Trophoblast cell (in vitro differentiated cells and primary cell): ENCODE measurements at regions not wholly inside any gene's neighbourhood (a gene's known extent, or its start where the extent isn't known, plus 50 kb on each side); places are given as distances from the start of the nearest gene placed in this dataset.
A peak's percentile ranks its signal among the peaks of the same experiment; 100 is the strongest.

Source experiments
- DNase-seq, 2 donors: peaks; one replicate each; pipeline ENCODE4 v3.0.0-alpha.2; 2016
- H2AFZ ChIP-seq: 2 replicates; pipeline ENCODE4 v1.6.1; 2013; ENCODE audit warnings: low read length, moderate library complexity, mild to moderate bottlenecking; ENCODE audit not compliant: insufficient read depth, poor library complexity
- H2AK5ac ChIP-seq: 2 replicates; pipeline ENCODE4 v1.6.1; 2013; ENCODE audit warnings: mild to moderate bottlenecking, low read length
- H2BK120ac ChIP-seq: 2 replicates; pipeline ENCODE4 v1.6.1; 2013; ENCODE audit warnings: low read length, mild to moderate bottlenecking, moderate library complexity; ENCODE audit not compliant: insufficient read depth, poor library complexity
- H2BK12ac ChIP-seq: 2 replicates; pipeline ENCODE4 v1.6.1; 2013; ENCODE audit warnings: mild to moderate bottlenecking, low read length, moderate library complexity
- H2BK5ac ChIP-seq: 2 replicates; pipeline ENCODE4 v1.6.1; 2013; ENCODE audit warnings: low read length, low read depth, moderate library complexity, mild to moderate bottlenecking; ENCODE audit not compliant: poor library complexity
- H3K14ac ChIP-seq: 2 replicates; pipeline ENCODE4 v1.6.1; 2013; ENCODE audit warnings: mild to moderate bottlenecking, low read length
- H3K18ac ChIP-seq: 2 replicates; pipeline ENCODE4 v1.6.1; 2013; ENCODE audit warnings: mild to moderate bottlenecking, low read length
- H3K23ac ChIP-seq: 2 replicates; pipeline ENCODE4 v1.6.1; 2013; ENCODE audit warnings: low read length
- H3K27ac ChIP-seq: 2 replicates; pipeline ENCODE4 v1.5.1; 2013; ENCODE audit warnings: low read depth, mild to moderate bottlenecking, inconsistent platforms, low read length, moderate library complexity
- H3K27me3 ChIP-seq: 2 replicates; pipeline ENCODE4 v1.6.1; 2013; ENCODE audit warnings: inconsistent platforms, mild to moderate bottlenecking, low read length, moderate library complexity; ENCODE audit not compliant: insufficient read depth
- H3K36me3 ChIP-seq, 2 experiments: 1 replicate in 1 of 2; 2 replicates in 1 of 2; pipeline ENCODE4 v1.6.1; 2013; ENCODE audit warnings: low read length in 2 of 2, mild to moderate bottlenecking in 2 of 2, moderate library complexity in 1 of 2; ENCODE audit not compliant: insufficient read depth in 2 of 2, control insufficient read depth in 1 of 2
- H3K4ac ChIP-seq: 2 replicates; pipeline ENCODE4 v1.6.1; 2013; ENCODE audit warnings: low read depth, mild to moderate bottlenecking, low read length, moderate library complexity
- H3K4me1 ChIP-seq, 2 experiments: 1 replicate in 1 of 2; 2 replicates in 1 of 2; pipeline ENCODE4 v1.6.1; 2013; ENCODE audit warnings: low read length in 2 of 2, mild to moderate bottlenecking in 2 of 2, moderate library complexity in 1 of 2; ENCODE audit not compliant: insufficient read depth in 2 of 2, control insufficient read depth in 1 of 2
- H3K4me2 ChIP-seq: 2 replicates; pipeline ENCODE4 v1.6.1; 2013; ENCODE audit warnings: inconsistent platforms, mild to moderate bottlenecking, low read length, moderate library complexity
- H3K4me3 ChIP-seq: 2 replicates; pipeline ENCODE4 v1.5.1; 2013; ENCODE audit warnings: mild to moderate bottlenecking, low read depth, low read length, inconsistent platforms
- H3K79me1 ChIP-seq: one replicate; pipeline ENCODE4 v1.6.1; 2013; ENCODE audit warnings: low read length
- H3K79me2 ChIP-seq: 2 replicates; pipeline ENCODE4 v1.6.1; 2013; ENCODE audit warnings: low read length, mild to moderate bottlenecking; ENCODE audit not compliant: control insufficient read depth, insufficient read depth, poor library complexity
- H3K9ac ChIP-seq: 2 replicates; pipeline ENCODE4 v1.6.1; 2013; ENCODE audit warnings: mild to moderate bottlenecking, low read length
- H3K9me3 ChIP-seq: 2 replicates; pipeline ENCODE4 v1.6.1; 2013; ENCODE audit warnings: low read depth, mild to moderate bottlenecking, control low read depth, inconsistent platforms, low read length; ENCODE audit not compliant: insufficient read depth
- H4K12ac ChIP-seq: 2 replicates; pipeline ENCODE4 v1.6.1; 2013; ENCODE audit warnings: low read depth, mild to moderate bottlenecking, low read length, moderate library complexity
- H4K8ac ChIP-seq: 2 replicates; pipeline ENCODE4 v1.6.1; 2013; ENCODE audit warnings: low read depth, mild to moderate bottlenecking, low read length, moderate library complexity
- H4K91ac ChIP-seq: one replicate; pipeline ENCODE4 v1.6.1; 2013; ENCODE audit warnings: low read depth, mild to moderate bottlenecking, low read length, moderate library complexity
- WGBS: extraction: QIAGEN DNeasy Blood & Tissue Kit; methylation state at CpG from one replicate; pipeline ENCODE4 v1.1.7; 2013; ENCODE audit warnings: missing lambda C conversion rate; ENCODE audit not compliant: insufficient read length, insufficient coverage; ENCODE audit errors: extremely low coverage; 5-methylcytosine and 5-hydroxymethylcytosine counted together

DNA sequence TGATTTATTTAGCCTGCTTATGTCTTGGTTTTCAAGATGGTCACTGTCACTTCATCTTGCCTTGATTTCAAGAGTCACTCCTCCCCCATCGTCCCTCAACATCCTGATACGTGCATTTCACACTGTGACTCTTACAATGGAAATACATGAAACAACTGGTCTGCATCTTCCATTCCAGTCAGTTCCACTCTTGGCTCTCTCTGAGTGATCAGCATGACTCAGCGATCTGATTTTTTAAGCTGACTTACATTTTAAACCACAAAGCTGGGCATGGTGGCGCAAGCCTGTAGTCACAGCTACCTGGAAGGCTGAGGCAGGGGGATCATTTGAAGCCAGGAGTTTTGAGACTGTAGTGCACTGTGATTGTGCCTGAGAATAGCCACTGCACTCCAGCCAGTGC is 271.2 kb upstream of the ROPN1 start:
- Histone ChIP-seq H3K79me1 (peaks cover 18% of the 10 kb centered on the region), H3K4me1 (peaks cover 18 to 19% of the 10 kb centered on the region in 2 experiments), H2AK5ac (no peak overlapping the region), H4K91ac (no peak overlapping the region), H3K14ac (no peak overlapping the region), H2BK120ac (no peak overlapping the region), H3K27ac (no peak overlapping the region), H4K8ac (no peak overlapping the region), H3K9ac (no peak overlapping the region), H2BK5ac (no peak overlapping the region), H3K23ac (no peak overlapping the region), H4K12ac (no peak overlapping the region), H3K18ac (no peak overlapping the region), H2AFZ (no peak overlapping the region), H3K36me3 (peaks cover 0 to 2% of the 10 kb centered on the region in 2 experiments), H3K4me2 (no peak overlapping the region), H3K4me3 (no peak overlapping the region), H2BK12ac (no peak overlapping the region), H3K4ac (no peak overlapping the region), H3K9me3 (no peaks in the 10 kb centered on the region), H3K79me2 (no peaks in the 10 kb centered on the region), H3K27me3 (no peaks in the 10 kb centered on the region)
- no peak for DNase-seq
- WGBS: no CpG with 5 or more reads among the region's 4 CpGs

DNA sequence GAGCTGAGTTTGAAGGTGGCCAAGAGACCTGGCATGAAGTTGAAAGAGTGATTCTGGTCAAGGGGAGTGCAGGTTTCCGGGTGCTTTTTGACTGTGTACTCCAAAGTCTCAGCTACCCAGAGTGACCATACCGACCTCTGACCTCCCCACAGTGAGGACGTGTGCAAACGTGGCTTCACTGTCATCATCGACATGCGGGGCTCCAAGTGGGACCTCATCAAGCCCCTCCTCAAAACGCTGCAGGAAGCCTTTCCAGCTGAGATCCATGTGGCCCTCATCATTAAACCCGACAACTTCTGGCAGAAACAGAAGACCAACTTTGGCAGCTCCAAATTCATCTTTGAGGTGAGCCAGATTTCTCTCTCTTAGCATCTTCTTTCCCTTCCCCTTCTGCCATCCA is 272.4 kb upstream of the ROPN1 start:
- Histone ChIP-seq H3K79me1 (peaks cover 15% of the 10 kb centered on the region), H2AK5ac (peak overlapping the region; percentile 38), H3K4me1 (peaks cover 18 to 19% of the 10 kb centered on the region in 2 experiments), H3K27me3 (no peaks in the 10 kb centered on the region), H4K91ac (no peak overlapping the region), H3K36me3 (peaks cover 3 to 7% of the 10 kb centered on the region in 2 experiments), H4K8ac (no peak overlapping the region), H3K14ac (no peak overlapping the region), H3K79me2 (no peaks in the 10 kb centered on the region), H3K9ac (no peak overlapping the region), H3K9me3 (no peaks in the 10 kb centered on the region), H3K27ac (no peak overlapping the region), H3K18ac (no peak overlapping the region), H3K4me2 (no peak overlapping the region), H2BK120ac (no peak overlapping the region), H3K4me3 (no peak overlapping the region), H3K23ac (no peak overlapping the region), H3K4ac (no peak overlapping the region), H2BK5ac (no peak overlapping the region), H2BK12ac (peak overlapping the region; percentile 68), H2AFZ (no peak overlapping the region), H4K12ac (no peak overlapping the region)
- DNase-seq: no peak
- WGBS: no CpG with 5 or more reads among the region's 8 CpGs

- no peak overlapping the region for H3K4me3 ChIP-seq
- H3K4me2 ChIP-seq: no peak overlapping the region
- no peak overlapping the region for H3K18ac ChIP-seq
- H2BK12ac ChIP-seq: no peak overlapping the region
- no peak overlapping the region for H2AK5ac ChIP-seq
- peaks cover 3% of the 10 kb centered on the region for H3K79me1 ChIP-seq
- no peak overlapping the region for H3K27ac ChIP-seq
- no peaks in the 10 kb centered on the region for H3K79me2 ChIP-seq
- WGBS: no CpG with 5 or more reads among the region's 3 CpGs
- H3K9me3 ChIP-seq: no peaks in the 10 kb centered on the region
- peaks cover 7 to 14% of the 10 kb centered on the region in 2 experiments for H3K4me1 ChIP-seq
- no peak overlapping the region for H3K9ac ChIP-seq
- H3K27me3 ChIP-seq: no peaks in the 10 kb centered on the region
- H2AFZ ChIP-seq: no peak overlapping the region
- H4K91ac ChIP-seq: no peak overlapping the region
- no peak overlapping the region for H2BK5ac ChIP-seq
- H4K8ac ChIP-seq: no peak overlapping the region
- no peak overlapping the region for H3K4ac ChIP-seq
- H3K23ac ChIP-seq: no peak overlapping the region
- no peak overlapping the region for H2BK120ac ChIP-seq
- H4K12ac ChIP-seq: no peak overlapping the region
- H3K14ac ChIP-seq: no peak overlapping the region
- peaks cover 3 to 7% of the 10 kb centered on the region in 2 experiments for H3K36me3 ChIP-seq
- peak; percentile 25 to 55 for DNase-seq
Observed at GRCh38 chr3:124266487-124266886, 274.6 kb upstream of the ROPN1 start.

- Histone ChIP-seq H3K4ac (no peak overlapping the region), H3K4me1 (peaks cover 5 to 12% of the 10 kb centered on the region in 2 experiments), H4K12ac (no peak overlapping the region), H3K23ac (no peak overlapping the region), H3K79me1 (peaks cover 2% of the 10 kb centered on the region), H2AFZ (no peak overlapping the region), H3K27ac (no peak overlapping the region), H3K9me3 (no peaks in the 10 kb centered on the region), H3K4me3 (no peak overlapping the region), H3K14ac (no peak overlapping the region), H2BK12ac (no peak overlapping the region), H4K91ac (no peak overlapping the region), H2AK5ac (no peak overlapping the region), H3K27me3 (no peaks in the 10 kb centered on the region), H4K8ac (no peak overlapping the region), H3K9ac (no peak overlapping the region), H2BK5ac (no peak overlapping the region), H2BK120ac (no peak overlapping the region), H3K79me2 (no peaks in the 10 kb centered on the region), H3K36me3 (peaks cover 3 to 7% of the 10 kb centered on the region in 2 experiments), H3K4me2 (no peak overlapping the region), H3K18ac (no peak overlapping the region)
- no peak for DNase-seq
Observed at GRCh38 chr3:124267406-124267805, 275.5 kb upstream of the ROPN1 start.
